Erythroblast (primary cell): ENCODE measurements at regions not wholly inside any gene's neighbourhood (a gene's known extent, or its start where the extent isn't known, plus 50 kb on each side); places are given as distances from the start of the nearest gene placed in this dataset.
A peak's percentile ranks its signal among the peaks of the same experiment; 100 is the strongest.

ENCODE experiments used
- DNase-seq, 2 experiments: peaks; one replicate each; lab custom pipeline; 2025; lab: John Stamatoyannopoulos, UW
- GATA1 ChIP-seq: IDR thresholded peaks from 2 replicates; pipeline ENCODE4 v1.6.1; 2011; ENCODE audit warnings: low read depth, mild to moderate bottlenecking, control low read depth, low read length, moderate library complexity
- POLR2A ChIP-seq: IDR thresholded peaks from 2 replicates; pipeline ENCODE4 v1.6.1; 2011; ENCODE audit warnings: mild to moderate bottlenecking, low read length

- no peak for DNase-seq
- TF ChIP-seq POLR2A (no peak), GATA1 (no peak)
Observed at GRCh38 chr5:18850216-18850615, 1137.8 kb downstream of the CDH18 start.

GRCh38 chr5:18872978-18873377 is 1115.0 kb downstream of the CDH18 start:
- TF ChIP-seq POLR2A (no peak), GATA1 (no peak)
- DNase-seq, result no peak

GRCh38 chr5:18876565-18876964 is 1111.4 kb downstream of the CDH18 start:
- no peak for DNase-seq
- no peak for TF ChIP-seq GATA1
- no peak for TF ChIP-seq POLR2A

GRCh38 chr5:18881615-18882014 is 1106.4 kb downstream of the CDH18 start:
- DNase-seq, result no peak
- no peak for TF ChIP-seq POLR2A

GRCh38 chr5:18882154-18882553 is 1105.8 kb downstream of the CDH18 start:
- TF ChIP-seq GATA1 (no peak), POLR2A (no peak)
- no peak for DNase-seq

GRCh38 chr5:18888821-18889220 is 1099.2 kb downstream of the CDH18 start:
- no peak for TF ChIP-seq POLR2A
- no peak for TF ChIP-seq GATA1
- DNase-seq, result no peak

GRCh38 chr5:18900644-18901043 is 1087.4 kb downstream of the CDH18 start:
- DNase-seq, result no peak
- no peak for TF ChIP-seq POLR2A
- no peak for TF ChIP-seq GATA1

GRCh38 chr5:18920966-18921365 is 1067.0 kb downstream of the CDH18 start:
- DNase-seq, result peak in 1 of 2 experiments; percentile 6
- TF ChIP-seq GATA1 (no peak), POLR2A (no peak)

GRCh38 chr5:18932081-18932480 is 1055.9 kb downstream of the CDH18 start:
- no peak for TF ChIP-seq GATA1
- TF ChIP-seq POLR2A, result no peak
- no peak for DNase-seq

GRCh38 chr5:18944771-18945170 is 1043.2 kb downstream of the CDH18 start:
- DNase-seq, result no peak
- TF ChIP-seq POLR2A (no peak), GATA1 (no peak)

GRCh38 chr5:18954239-18954638 is 1033.8 kb downstream of the CDH18 start:
- no peak for DNase-seq

GRCh38 chr5:18959535-18959934 is 1028.5 kb downstream of the CDH18 start:
- TF ChIP-seq GATA1 (no peak), POLR2A (no peak)
- no peak for DNase-seq

More at GRCh38 chr5:18954239-18954638, 1033.8 kb downstream of the CDH18 start:
- TF ChIP-seq POLR2A (no peak), GATA1 (no peak)

- no peak for DNase-seq
- no peak for TF ChIP-seq POLR2A
- no peak for TF ChIP-seq GATA1
Observed at GRCh38 chr5:18961234-18961633, 1026.8 kb downstream of the CDH18 start.

GRCh38 chr5:18965893-18966292 is 1022.1 kb downstream of the CDH18 start:
- DNase-seq, result no peak
- no peak for TF ChIP-seq GATA1
- TF ChIP-seq POLR2A, result no peak

GRCh38 chr5:18967637-18968036 is 1020.4 kb downstream of the CDH18 start:
- no peak for DNase-seq

More at GRCh38 chr5:18967637-18968036, 1020.4 kb downstream of the CDH18 start:
- no peak for TF ChIP-seq GATA1
- no peak for TF ChIP-seq POLR2A
